ENCODE measurements at regions not wholly inside any gene's neighbourhood (a gene's known extent, or its start where the extent isn't known, plus 50 kb on each side); places are given as distances from the start of the nearest gene placed in this dataset.
A peak's percentile ranks its signal among the peaks of the same experiment; 100 is the strongest.
"Not testable (repeated sequence)": the region's sequence is repeated elsewhere in the genome, so short reads cannot be mapped to it uniquely, and the experiment has no call there.

DNA sequence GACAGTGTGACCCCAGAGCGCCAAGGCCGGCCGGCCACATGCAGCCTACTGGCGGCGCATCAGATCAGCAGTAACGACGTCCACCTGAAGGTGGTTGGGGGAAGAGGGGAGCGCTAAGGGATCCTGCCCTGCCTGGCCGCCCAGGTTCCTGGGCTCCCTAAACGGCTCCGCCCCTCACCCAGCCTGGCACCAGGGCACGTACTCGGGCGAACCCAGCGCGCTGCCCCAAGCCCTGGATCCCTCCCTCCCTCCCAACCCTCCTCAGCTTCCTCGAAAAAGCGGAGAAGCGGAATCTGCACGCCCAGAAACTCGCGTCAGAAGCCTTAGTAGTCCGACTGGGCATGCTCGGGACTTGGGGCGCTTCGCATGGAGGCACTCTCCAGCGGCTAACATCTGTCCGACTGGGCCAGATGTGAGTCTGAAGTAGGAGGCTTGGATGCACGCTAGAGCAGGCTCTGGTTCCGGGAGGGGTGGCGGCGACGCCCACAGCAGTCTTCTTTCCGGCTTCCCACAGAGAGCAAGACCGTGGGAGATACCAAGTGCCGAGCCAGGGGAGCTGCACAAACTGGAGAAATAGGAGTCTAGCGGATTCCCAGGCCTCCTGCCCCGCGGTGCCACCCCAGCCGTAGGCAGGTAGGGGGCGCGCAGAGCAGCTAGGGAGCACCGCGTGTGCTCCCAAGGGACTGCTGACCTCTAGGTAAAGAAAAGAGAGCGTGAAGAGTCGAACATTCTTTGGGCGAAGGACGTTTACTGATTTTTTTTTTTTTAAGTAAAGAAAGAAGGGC is 114.3 kb upstream of the TEX13C start:
- no peak for ATAC-seq (ENCODE audit: low read depth in 2 of 2)
- Mint-ChIP-seq H3K36me3 (no peaks in the 10 kb centered on the region), H3K27me3 (peaks cover 11 to 44% (median 34%) of the 10 kb centered on the region in 3 donors), H3K4me1 (peaks cover 0 to 5% (median 0%) of the 10 kb centered on the region in 3 donors), H3K4me3 (peak overlapping the region in 3 of 8 donors; percentile 48 to 66 (median 51)), H3K27ac (no peak overlapping the region), H3K9me3 (peaks cover 0 to 5% (median 0%) of the 10 kb centered on the region in 7 donors)
- no peak for DNase-seq

DNA sequence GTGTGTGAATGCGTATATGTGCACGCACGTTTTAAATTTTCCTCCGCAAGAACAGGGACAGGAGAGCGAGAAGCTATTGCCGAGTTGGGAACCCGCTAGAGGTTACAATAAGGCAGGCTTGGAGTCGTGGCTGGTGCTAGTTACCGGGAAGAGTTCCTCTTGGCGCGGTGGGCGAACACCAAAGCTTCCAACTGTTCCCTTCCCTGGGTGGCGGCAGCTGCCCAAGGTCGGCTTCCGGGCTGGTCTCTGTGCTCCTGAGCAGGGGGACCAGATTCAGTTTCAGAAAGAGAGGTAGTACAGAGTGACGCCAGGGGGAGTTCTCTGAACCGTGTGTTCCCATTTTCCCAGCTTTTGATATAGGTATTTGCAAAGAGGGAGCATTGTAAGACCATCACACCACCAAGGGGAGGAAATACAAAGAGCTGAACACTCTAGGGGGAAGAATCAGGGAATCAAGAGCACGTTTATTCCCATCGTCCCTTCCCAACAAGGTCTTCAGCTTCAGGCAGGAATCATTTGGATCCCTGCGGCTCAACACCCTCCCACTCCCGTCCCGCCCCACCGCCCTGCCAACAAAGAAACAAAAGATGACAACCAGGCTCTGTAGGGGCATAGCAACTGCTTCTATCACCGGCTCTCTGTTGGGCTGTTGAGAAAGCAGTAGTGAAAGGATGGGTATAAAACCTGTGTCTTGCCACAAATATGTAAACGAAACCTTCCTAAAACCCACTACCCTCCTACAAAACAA is 113.6 kb upstream of the TEX13C start:
- Mint-ChIP-seq H3K9me3 (peaks cover 0 to 5% (median 0%) of the 10 kb centered on the region in 7 donors), H3K4me3 (peak overlapping the region in 1 of 8 donors; percentile 48), H3K36me3 (no peaks in the 10 kb centered on the region), H3K27me3 (peaks cover 11 to 44% (median 34%) of the 10 kb centered on the region in 3 donors), H3K4me1 (peaks cover 0 to 5% (median 0%) of the 10 kb centered on the region in 3 donors), H3K27ac (no peak overlapping the region)
- no peak for ATAC-seq (ENCODE audit: low read depth in 2 of 2)
- DNase-seq = no peak

DNA sequence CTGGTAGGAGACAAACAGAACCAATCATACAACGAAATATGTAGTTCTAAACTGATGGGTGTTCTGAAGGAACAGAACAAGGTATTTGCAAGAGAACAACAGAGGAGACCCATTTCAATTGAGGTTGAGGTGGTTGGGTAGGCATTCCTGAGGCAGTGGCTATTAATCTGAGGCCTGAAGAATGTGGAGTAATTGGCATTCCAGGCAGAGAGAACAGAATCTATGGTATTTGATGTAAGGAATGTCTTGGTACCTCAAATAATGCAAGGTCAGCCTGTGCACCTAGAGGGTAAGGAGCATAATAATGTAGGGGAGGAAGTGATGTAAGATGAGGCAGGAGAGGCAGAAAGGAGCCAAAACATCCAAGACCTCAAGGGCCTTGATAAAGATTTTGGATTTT is 109.5 kb upstream of the TEX13C start:
- peaks cover 8 to 19% (median 18%) of the 10 kb centered on the region in 3 donors for H3K27me3 Mint-ChIP-seq
- no peaks in the 10 kb centered on the region for H3K4me1 Mint-ChIP-seq
- DNase-seq = no peak
- H3K27ac Mint-ChIP-seq = no peak overlapping the region
- H3K36me3 Mint-ChIP-seq = no peaks in the 10 kb centered on the region
- peaks cover 0 to 8% (median 0%) of the 10 kb centered on the region in 7 donors for H3K9me3 Mint-ChIP-seq
- no peak for ATAC-seq (ENCODE audit: low read depth in 2 of 2)
- H3K4me3 Mint-ChIP-seq = peak overlapping the region in 1 of 8 donors; percentile 9

DNA sequence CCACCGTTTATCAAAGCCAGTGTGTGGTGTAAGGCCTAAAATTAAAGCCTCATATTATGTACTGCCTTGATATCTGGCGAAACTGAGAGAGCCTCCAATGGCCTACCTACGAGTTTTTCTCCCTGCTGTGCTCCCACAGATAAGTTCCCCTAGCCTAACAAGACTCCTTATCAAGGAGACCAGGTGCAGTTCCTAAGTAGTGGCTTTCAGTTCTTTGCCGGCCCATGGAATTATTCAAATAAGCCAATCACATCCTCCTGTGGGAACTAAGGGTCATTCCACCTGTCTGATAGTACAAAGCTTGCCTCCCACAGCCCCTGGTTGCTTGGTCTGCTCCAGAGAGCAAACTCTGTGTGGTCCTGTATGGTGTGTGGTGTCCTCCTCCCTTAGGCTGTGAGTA is 99.8 kb upstream of the TEX13C start:
- no peak for ATAC-seq (ENCODE audit: low read depth in 2 of 2)
- H3K4me3 Mint-ChIP-seq = no peak overlapping the region
- H3K9me3 Mint-ChIP-seq = peaks cover 0 to 7% (median 0%) of the 10 kb centered on the region in 7 donors
- H3K36me3 Mint-ChIP-seq = no peaks in the 10 kb centered on the region
- DNase-seq = no peak
- no peak overlapping the region for H3K27ac Mint-ChIP-seq
- no peaks in the 10 kb centered on the region for H3K27me3 Mint-ChIP-seq
- no peaks in the 10 kb centered on the region for H3K4me1 Mint-ChIP-seq

DNA sequence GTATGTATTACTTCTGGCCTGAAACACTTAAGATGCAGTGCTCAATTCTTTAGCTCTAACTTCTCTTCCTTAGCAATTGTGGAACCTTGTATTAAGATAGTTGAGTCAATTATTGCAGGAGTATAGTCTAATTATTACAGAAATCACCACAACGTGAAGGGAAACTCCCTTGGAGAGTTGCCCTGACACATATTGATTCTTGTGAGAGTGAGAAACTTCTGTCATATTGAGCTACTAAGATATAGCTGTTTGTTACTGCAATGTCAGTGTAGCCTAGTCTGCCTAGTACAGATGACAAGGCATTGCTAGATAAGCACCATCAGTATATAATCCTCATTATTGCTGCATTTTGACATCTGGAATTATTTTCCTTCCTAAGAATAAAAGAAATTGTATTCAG is 82.7 kb upstream of the TEX13C start:
- Mint-ChIP-seq H3K9me3 (no peaks in the 10 kb centered on the region), H3K27me3 (no peaks in the 10 kb centered on the region), H3K27ac (no peak overlapping the region), H3K4me3 (no peak overlapping the region), H3K36me3 (no peaks in the 10 kb centered on the region), H3K4me1 (no peaks in the 10 kb centered on the region)
- ATAC-seq (ENCODE audit: low read depth in 2 of 2) (no peak), DNase-seq (no peak)

DNA sequence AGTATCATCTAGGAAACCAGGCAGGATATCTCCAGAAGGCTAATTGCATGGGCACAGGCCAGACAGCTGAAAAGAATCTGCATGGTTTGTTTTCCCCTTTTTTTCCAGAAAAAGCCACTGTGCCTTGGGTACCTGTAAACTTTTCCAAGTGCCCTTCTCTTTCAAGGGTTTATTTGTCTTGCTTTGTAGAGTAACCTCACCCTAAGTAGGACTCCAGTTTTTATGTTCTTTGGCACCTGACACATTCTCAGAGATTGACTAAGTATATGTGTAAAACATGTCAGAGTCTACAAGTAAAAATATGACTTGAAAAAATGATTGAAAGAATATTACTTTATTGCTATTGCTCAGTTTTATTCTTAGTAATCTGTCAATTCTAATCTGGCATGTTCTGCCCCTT is 70.7 kb upstream of the TEX13C start:
- Mint-ChIP-seq H3K36me3 (no peaks in the 10 kb centered on the region), H3K9me3 (peaks cover 1 to 6% (median 2%) of the 10 kb centered on the region in 7 donors), H3K27me3 (peaks cover 0 to 4% (median 0%) of the 10 kb centered on the region in 3 donors), H3K27ac (no peak overlapping the region), H3K4me1 (no peaks in the 10 kb centered on the region), H3K4me3 (no peak overlapping the region)
- DNase-seq (no peak), ATAC-seq (ENCODE audit: low read depth in 2 of 2) (no peak)

DNA sequence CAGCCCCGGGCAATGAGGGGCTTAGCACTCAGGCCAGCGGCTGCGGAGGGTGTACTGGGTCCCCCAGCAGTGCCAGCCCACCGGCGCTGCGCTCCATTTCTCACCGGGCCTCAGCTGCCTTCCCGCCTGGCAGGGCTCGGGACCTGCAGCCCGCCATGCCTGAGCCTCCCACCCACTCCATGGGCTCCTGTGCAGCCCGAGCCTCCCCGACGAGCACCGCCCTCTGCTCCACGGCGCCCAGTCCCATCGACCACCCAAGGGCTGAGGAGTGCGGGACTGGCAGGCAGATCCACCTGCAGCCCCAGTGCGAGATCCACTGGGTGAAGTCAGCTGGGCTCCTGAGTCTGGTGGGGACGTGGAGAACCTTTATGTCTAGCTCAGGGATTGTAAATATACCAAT is 63.9 kb upstream of the TEX13C start:
- H3K36me3 Mint-ChIP-seq; H3K4me1 Mint-ChIP-seq; H3K27ac Mint-ChIP-seq; H3K4me3 Mint-ChIP-seq; DNase-seq; ATAC-seq (ENCODE audit: low read depth in 2 of 2); H3K9me3 Mint-ChIP-seq; H3K27me3 Mint-ChIP-seq: not testable (repeated sequence)

DNA sequence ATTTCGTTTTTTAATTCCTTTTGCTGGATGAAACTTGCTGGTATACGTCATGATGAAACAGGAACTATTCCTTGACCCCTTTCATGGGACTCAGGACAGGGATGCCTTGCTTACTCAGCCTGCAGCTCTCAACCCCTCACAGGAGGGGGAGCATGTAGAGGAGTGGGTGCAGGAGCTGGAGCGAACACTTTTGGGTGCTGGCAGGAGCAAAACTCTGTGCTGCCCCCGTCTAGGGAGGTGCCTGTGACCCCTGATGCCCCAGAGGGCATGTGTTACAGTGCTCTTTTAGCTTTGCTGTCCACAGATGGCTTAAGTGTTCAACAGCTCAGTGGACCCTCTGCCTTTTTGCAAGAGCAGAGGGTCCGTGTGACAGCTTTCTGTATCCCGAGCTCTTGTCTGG is 56.8 kb upstream of the TEX13C start:
- Mint-ChIP-seq H3K4me3 (no peak overlapping the region), H3K4me1 (no peaks in the 10 kb centered on the region), H3K27me3 (no peaks in the 10 kb centered on the region), H3K27ac (no peak overlapping the region), H3K36me3 (peaks cover 0 to 10% of the 10 kb centered on the region in 2 donors), H3K9me3 (peaks cover 0 to 30% (median 12%) of the 10 kb centered on the region in 7 donors)
- DNase-seq (no peak), ATAC-seq (ENCODE audit: low read depth in 2 of 2) (no peak)

DNA sequence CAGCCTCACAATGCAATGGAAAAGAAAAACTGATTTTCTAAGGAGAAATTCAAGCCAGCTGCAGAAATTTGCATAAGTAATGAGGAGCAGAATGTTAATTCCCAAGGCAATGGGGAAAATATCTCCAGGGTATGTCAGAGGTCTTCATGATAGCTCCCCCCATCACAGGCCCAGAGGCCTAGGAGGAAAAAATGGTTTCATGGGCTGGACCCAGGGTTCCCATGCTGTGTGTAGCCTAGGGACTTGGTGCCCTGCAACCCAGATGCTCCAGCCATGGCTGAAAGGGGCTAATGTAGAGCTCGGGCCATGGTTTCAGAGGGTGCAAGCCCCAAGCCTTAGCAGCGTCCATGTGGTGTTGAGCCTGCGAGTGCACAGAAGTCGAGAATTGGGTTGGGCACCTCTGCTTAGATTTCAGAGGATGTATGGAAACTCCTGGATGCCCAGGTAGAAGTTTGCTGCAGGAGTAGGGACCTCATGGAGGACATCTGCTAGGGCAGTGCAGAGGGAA is 53.5 kb upstream of the TEX13C start:
- Mint-ChIP-seq H3K36me3 (peaks cover 0 to 10% of the 10 kb centered on the region in 2 donors), H3K9me3 (peaks cover 0 to 30% (median 12%) of the 10 kb centered on the region in 7 donors), H3K27me3 (no peaks in the 10 kb centered on the region), H3K27ac (no peak overlapping the region), H3K4me1 (no peaks in the 10 kb centered on the region), H3K4me3 (no peak overlapping the region)
- DNase-seq (no peak), ATAC-seq (ENCODE audit: low read depth in 2 of 2) (no peak)

Measured in naive B cell (primary cell).